ENCODE measurements at regions not wholly inside any gene's neighbourhood (a gene's known extent, or its start where the extent isn't known, plus 50 kb on each side); places are given as distances from the start of the nearest gene placed in this dataset.

DNA sequence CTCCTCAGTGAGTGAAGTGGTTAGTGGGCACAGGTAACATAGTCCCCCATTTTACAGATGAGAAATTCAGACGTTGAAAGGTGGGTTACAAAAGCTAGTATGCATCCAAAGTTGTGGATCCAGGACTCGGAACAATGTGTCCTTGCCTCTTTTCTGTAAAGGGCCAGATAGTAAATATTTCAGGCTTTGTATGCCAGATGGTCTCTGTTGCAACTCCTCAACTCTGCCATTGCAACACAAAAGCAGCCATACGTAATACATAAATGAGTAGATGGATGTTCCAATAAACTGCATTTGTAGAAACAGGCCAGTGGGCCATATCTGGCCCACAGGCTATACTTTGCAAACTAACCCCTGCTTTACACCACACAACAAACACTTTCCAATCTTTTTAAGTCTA is 166.6 kb upstream of the PKDCC start:
- Histone ChIP-seq H3K4me1 (ENCODE audit: control insufficient read depth, insufficient read depth, low read length) (no peaks in the 10 kb centered on the region), H3K27ac (ENCODE audit: control insufficient read depth, insufficient read depth) (no peak overlapping the region), H3K4me2 (ENCODE audit: control insufficient read depth, insufficient read depth) (no peak overlapping the region), H3K9me3 (replicated peaks; ENCODE audit: control insufficient read depth, insufficient read depth, low read length) (no peaks in the 10 kb centered on the region), H3K79me2 (ENCODE audit: control insufficient read depth, insufficient read depth, low read length) (no peaks in the 10 kb centered on the region), H4K20me1 (ENCODE audit: control insufficient read depth, insufficient read depth) (no peaks in the 10 kb centered on the region), H2AFZ (ENCODE audit: control insufficient read depth, low read depth, low read length) (no peak overlapping the region), H3K36me3 (ENCODE audit: control insufficient read depth in 2 of 2, insufficient read depth in 2 of 2, low read length in 1 of 2) (no peaks in the 10 kb centered on the region), H3K27me3 (replicated peaks in 1 of 2; ENCODE audit: control insufficient read depth in 2 of 2, insufficient read depth in 2 of 2, low read length in 1 of 2) (peaks cover 0 to 6% of the 10 kb centered on the region in 2 experiments; a peak in 3 of 4 replicates), H3K9ac (ENCODE audit: control insufficient read depth, insufficient read depth, low read length) (no peak overlapping the region), H3K4me3 (no peak overlapping the region)
- ChIA-PET POLR2A (no interaction called here), SMC1A (ENCODE audit: uncharacterized antibody, unreplicated experiment) (interaction anchor here (0.6 to 0.9 kb wide), 2 partner anchors 71 to 205 kb away, joined by 3 read pairs; no protein-coding TSS in a partner anchor), RAD21 (ENCODE audit: unreplicated experiment) (interaction anchor here (0.8 kb wide), 1 partner anchor 14 kb away, joined by 3 read pairs; no protein-coding TSS in a partner anchor), CTCF (no interaction called here)
- no peak for FAIRE-seq
- in situ Hi-C loops (cut with MboI) (no loop called here), intact Hi-C loops (cut with micrococcal nuclease; ENCODE audit: unreplicated experiment) (no loop called here)
- TF ChIP-seq TBL1XR1 (IDR thresholded peaks at IDR 0.05; ENCODE audit: low read depth, low read length) (no peak), BHLHE40 (IDR thresholded peaks at IDR 0.05; ENCODE audit: borderline replicate concordance in 1 of 2, low read depth in 2 of 2, low read length in 1 of 2) (no peak), GATAD2B (conservative IDR thresholded peaks at IDR 0.05; ENCODE audit: low read depth) (no peak), SMAD5 (IDR thresholded peaks at IDR 0.05; ENCODE audit: low read depth) (no peak), NR2C2 (IDR thresholded peaks at IDR 0.05; ENCODE audit: borderline replicate concordance, control insufficient read depth, insufficient read length, low read depth) (no peak), ZNF217 (IDR thresholded peaks at IDR 0.05) (no peak), TCF3 (IDR thresholded peaks at IDR 0.05; ENCODE audit: borderline replicate concordance, insufficient read depth, low read depth, low read length) (no peak), SRF (IDR thresholded peaks at IDR 0.05; ENCODE audit: low read depth in 2 of 2, low read length in 2 of 2) (no peak), ZSCAN29 (IDR thresholded peaks at IDR 0.05) (no peak), ATF2 (IDR thresholded peaks at IDR 0.05; ENCODE audit: low read length) (no peak), LARP7 (IDR thresholded peaks at IDR 0.05) (no peak), CHD2 (IDR thresholded peaks at IDR 0.05; ENCODE audit: borderline replicate concordance, low read depth, low read length) (no peak), SUZ12 (IDR thresholded peaks at IDR 0.05; ENCODE audit: unreplicated experiment) (no peak), FOS (IDR thresholded peaks at IDR 0.05; ENCODE audit: borderline replicate concordance, extremely low read depth, insufficient read length) (no peak), STAT3 (IDR thresholded peaks at IDR 0.05; ENCODE audit: low read depth, low read length) (no peak), IKZF1 (conservative IDR thresholded peaks at IDR 0.05) (no peak), KDM1A (IDR thresholded peaks at IDR 0.05; ENCODE audit: borderline replicate concordance) (no peak)
- TF ChIP-seq, protein P1, sequence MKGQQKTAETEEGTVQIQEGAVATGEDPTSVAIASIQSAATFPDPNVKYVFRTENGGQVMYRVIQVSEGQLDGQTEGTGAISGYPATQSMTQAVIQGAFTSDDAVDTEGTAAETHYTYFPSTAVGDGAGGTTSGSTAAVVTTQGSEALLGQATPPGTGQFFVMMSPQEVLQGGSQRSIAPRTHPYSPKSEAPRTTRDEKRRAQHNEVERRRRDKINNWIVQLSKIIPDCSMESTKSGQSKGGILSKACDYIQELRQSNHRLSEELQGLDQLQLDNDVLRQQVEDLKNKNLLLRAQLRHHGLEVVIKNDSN (IDR thresholded peaks at IDR 0.05; ENCODE audit: borderline replicate concordance, extremely low read length, insufficient read depth, low read depth, low read length) = no peak
- TF ChIP-seq, protein P2, sequence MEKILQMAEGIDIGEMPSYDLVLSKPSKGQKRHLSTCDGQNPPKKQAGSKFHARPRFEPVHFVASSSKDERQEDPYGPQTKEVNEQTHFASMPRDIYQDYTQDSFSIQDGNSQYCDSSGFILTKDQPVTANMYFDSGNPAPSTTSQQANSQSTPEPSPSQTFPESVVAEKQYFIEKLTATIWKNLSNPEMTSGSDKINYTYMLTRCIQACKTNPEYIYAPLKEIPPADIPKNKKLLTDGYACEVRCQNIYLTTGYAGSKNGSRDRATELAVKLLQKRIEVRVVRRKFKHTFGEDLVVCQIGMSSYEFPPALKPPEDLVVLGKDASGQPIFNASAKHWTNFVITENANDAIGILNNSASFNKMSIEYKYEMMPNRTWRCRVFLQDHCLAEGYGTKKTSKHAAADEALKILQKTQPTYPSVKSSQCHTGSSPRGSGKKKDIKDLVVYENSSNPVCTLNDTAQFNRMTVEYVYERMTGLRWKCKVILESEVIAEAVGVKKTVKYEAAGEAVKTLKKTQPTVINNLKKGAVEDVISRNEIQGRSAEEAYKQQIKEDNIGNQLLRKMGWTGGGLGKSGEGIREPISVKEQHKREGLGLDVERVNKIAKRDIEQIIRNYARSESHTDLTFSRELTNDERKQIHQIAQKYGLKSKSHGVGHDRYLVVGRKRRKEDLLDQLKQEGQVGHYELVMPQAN (conservative IDR thresholded peaks at IDR 0.05) = no peak
- DNase-seq (ENCODE audit: low read depth, low spot score) = no peak
- BruUV-seq (replicated peaks) = no TSS peak
- 56% methylated on average over 3 of the region's 3 CpGs for WGBS (ENCODE audit: insufficient coverage, insufficient replicate concordance, low lambda C conversion rate, missing lambda C conversion rate)
- ATAC-seq = no peak

All from GM12878 (cell line).